Endothelial cell (in vitro differentiated cells): ENCODE measurements at regions not wholly inside any gene's neighbourhood (a gene's known extent, or its start where the extent isn't known, plus 50 kb on each side); places are given as distances from the start of the nearest gene placed in this dataset.
"Not testable (repeated sequence)": the region's sequence is repeated elsewhere in the genome, so short reads cannot be mapped to it uniquely, and the experiment has no call there.

ENCODE experiments used
- DNase-seq: peaks from one replicate; pipeline ENCODE4 v3.0.0; 2021; ENCODE audit warnings: low spot score
- H3K27ac Mint-ChIP-seq: one replicate; pipeline ENCODE4 v1.8.0; 2021; ENCODE audit warnings: mixed read lengths, inconsistent platforms; ENCODE audit not compliant: unreplicated experiment
- H3K27me3 Mint-ChIP-seq: one replicate; pipeline ENCODE4 v1.8.0; 2021; ENCODE audit warnings: mild to moderate bottlenecking, moderate library complexity, mixed read lengths, inconsistent platforms; ENCODE audit not compliant: unreplicated experiment
- H3K36me3 Mint-ChIP-seq: one replicate; pipeline ENCODE4 v1.8.0; 2021; ENCODE audit warnings: mild to moderate bottlenecking, low read depth, mixed read lengths, inconsistent platforms; ENCODE audit not compliant: unreplicated experiment
- H3K4me1 Mint-ChIP-seq: one replicate; pipeline ENCODE4 v1.8.0; 2021; ENCODE audit warnings: mild to moderate bottlenecking, mixed read lengths, inconsistent platforms; ENCODE audit not compliant: unreplicated experiment
- H3K4me3 Mint-ChIP-seq: one replicate; pipeline ENCODE4 v1.8.0; 2021; ENCODE audit warnings: mild to moderate bottlenecking, mixed read lengths, inconsistent platforms; ENCODE audit not compliant: unreplicated experiment
- H3K9me3 Mint-ChIP-seq: one replicate; pipeline ENCODE4 v1.8.0; 2021; ENCODE audit warnings: mixed read lengths, inconsistent platforms; ENCODE audit not compliant: unreplicated experiment
- CTCF ChIP-seq: fragments of 200-600 bp; sonication (generic); IDR thresholded peaks from one replicate; pipeline ENCODE4 v1.5.0; 2021; ENCODE audit warnings: antibody characterized with exemption; ENCODE audit not compliant: unreplicated experiment

GRCh38 chr3:88480822-88481221 is 331.1 kb downstream of the C3orf38 start:
- Mint-ChIP-seq H3K4me3 (no peak overlapping the region), H3K36me3 (no peaks in the 10 kb centered on the region), H3K27me3 (no peaks in the 10 kb centered on the region), H3K27ac (no peak overlapping the region), H3K4me1 (no peaks in the 10 kb centered on the region), H3K9me3 (no peaks in the 10 kb centered on the region)
- TF ChIP-seq CTCF, result no peak
- DNase-seq, result no peak

GRCh38 chr3:88485001-88485400 is 335.2 kb downstream of the C3orf38 start:
- TF ChIP-seq CTCF, result no peak
- no peaks in the 10 kb centered on the region for H3K9me3 Mint-ChIP-seq
- no peak for DNase-seq
- no peak overlapping the region for H3K4me3 Mint-ChIP-seq
- H3K27ac Mint-ChIP-seq, result no peak overlapping the region
- no peaks in the 10 kb centered on the region for H3K36me3 Mint-ChIP-seq
- no peaks in the 10 kb centered on the region for H3K4me1 Mint-ChIP-seq
- H3K27me3 Mint-ChIP-seq, result no peaks in the 10 kb centered on the region

GRCh38 chr3:88508818-88509217 is 359.1 kb downstream of the C3orf38 start:
- not testable (repeated sequence) for H3K4me3 Mint-ChIP-seq, H3K4me1 Mint-ChIP-seq, H3K27ac Mint-ChIP-seq, H3K36me3 Mint-ChIP-seq, H3K9me3 Mint-ChIP-seq, H3K27me3 Mint-ChIP-seq, DNase-seq

GRCh38 chr3:88509582-88509981 is 359.8 kb downstream of the C3orf38 start:
- H3K4me3 Mint-ChIP-seq, result no peak overlapping the region
- H3K36me3 Mint-ChIP-seq, result no peaks in the 10 kb centered on the region
- no peak for TF ChIP-seq CTCF
- no peak overlapping the region for H3K27ac Mint-ChIP-seq
- H3K9me3 Mint-ChIP-seq, result no peaks in the 10 kb centered on the region
- H3K27me3 Mint-ChIP-seq, result no peaks in the 10 kb centered on the region
- peaks cover 4% of the 10 kb centered on the region for H3K4me1 Mint-ChIP-seq
- no peak for DNase-seq

GRCh38 chr3:88528494-88528893 is 378.7 kb downstream of the C3orf38 start:
- DNase-seq, result no peak
- Mint-ChIP-seq H3K4me1 (no peaks in the 10 kb centered on the region), H3K27me3 (no peaks in the 10 kb centered on the region), H3K9me3 (no peaks in the 10 kb centered on the region), H3K36me3 (no peaks in the 10 kb centered on the region), H3K27ac (no peak overlapping the region), H3K4me3 (no peak overlapping the region)
- TF ChIP-seq CTCF, result no peak

- Mint-ChIP-seq H3K4me1 (no peaks in the 10 kb centered on the region), H3K4me3 (no peak overlapping the region)
Measured at GRCh38 chr3:88534534-88534933, 384.8 kb downstream of the C3orf38 start.

More at GRCh38 chr3:88534534-88534933, 384.8 kb downstream of the C3orf38 start:
- Mint-ChIP-seq H3K27me3 (no peaks in the 10 kb centered on the region), H3K36me3 (no peaks in the 10 kb centered on the region), H3K27ac (no peak overlapping the region), H3K9me3 (no peaks in the 10 kb centered on the region)
- TF ChIP-seq CTCF, result no peak
- DNase-seq, result no peak
